Smooth muscle cell (in vitro differentiated cells): ENCODE measurements at regions not wholly inside any gene's neighbourhood (a gene's known extent, or its start where the extent isn't known, plus 50 kb on each side); places are given as distances from the start of the nearest gene placed in this dataset.

Experiments used
- DNase-seq: peaks from one replicate; lab custom pipeline; 2025; ENCODE audit not compliant: unreplicated experiment; lab: John Stamatoyannopoulos, UW
- H2AFZ ChIP-seq: fragments of 200-600 bp; sonication (generic); 2 replicates; pipeline ENCODE4 v1.6.0; 2016; ENCODE audit warnings: antibody characterized with exemption, low read depth, mild to moderate bottlenecking
- H3F3A ChIP-seq: fragments of 200-600 bp; sonication (generic); 2 replicates; pipeline ENCODE4 v1.6.0; 2017; ENCODE audit warnings: antibody characterized with exemption, low read depth
- H3K27ac ChIP-seq: fragments of 200-600 bp; sonication (generic); 2 replicates; pipeline ENCODE4 v1.5.1; 2016; ENCODE audit warnings: low read depth, mild to moderate bottlenecking
- H3K27me3 ChIP-seq: fragments of 200-600 bp; sonication (generic); 2 replicates; pipeline ENCODE4 v1.6.1; 2016; ENCODE audit warnings: low read depth, mild to moderate bottlenecking
- H3K36me3 ChIP-seq: fragments of 200-600 bp; sonication (generic); 2 replicates; pipeline ENCODE4 v1.5.1; 2016; ENCODE audit warnings: low read depth
- H3K4me1 ChIP-seq: fragments of 200-600 bp; sonication (generic); 2 replicates; pipeline ENCODE4 v1.5.1; 2016; ENCODE audit warnings: low read depth
- H3K4me2 ChIP-seq: fragments of 200-600 bp; sonication (generic); 2 replicates; pipeline ENCODE4 v1.6.0; 2016; ENCODE audit warnings: mild to moderate bottlenecking
- H3K4me3 ChIP-seq: fragments of 200-600 bp; sonication (generic); 2 replicates; pipeline ENCODE4 v1.5.1; 2016; ENCODE audit warnings: mild to moderate bottlenecking
- H3K79me2 ChIP-seq: fragments of 200-600 bp; sonication (generic); 2 replicates; pipeline ENCODE4 v1.6.0; 2016; ENCODE audit warnings: low read depth, mild to moderate bottlenecking
- H3K9ac ChIP-seq: fragments of 200-600 bp; sonication (generic); 2 replicates; pipeline ENCODE4 v1.6.0; 2016; ENCODE audit warnings: low read depth
- H3K9me3 ChIP-seq: fragments of 200-600 bp; sonication (generic); replicated peaks from 2 replicates; pipeline ENCODE4 v1.5.1; 2016; ENCODE audit warnings: low read depth
- H4K20me1 ChIP-seq: fragments of 200-600 bp; sonication (generic); 2 replicates; pipeline ENCODE4 v1.6.0; 2016; ENCODE audit warnings: low read depth
- WGBS: methylation state at CpG from one replicate; pipeline ENCODE4 v1.1.7; 2016; ENCODE audit warnings: low lambda C conversion rate; 5-methylcytosine and 5-hydroxymethylcytosine counted together
- TF ChIP-seq, protein P1 (sequence below): fragments of 200-600 bp; sonication (generic); IDR thresholded peaks from 2 replicates; pipeline ENCODE4 v1.5.1; 2017; ENCODE audit warnings: borderline replicate concordance, mild to moderate bottlenecking, antibody characterized with exemption; ENCODE audit not compliant: insufficient read depth, poor library complexity, severe bottlenecking

- no peak overlapping the region for H3K27ac ChIP-seq
- H3K4me3 ChIP-seq = no peak overlapping the region
- no peaks in the 10 kb centered on the region for H3K36me3 ChIP-seq
- no peak overlapping the region for H3K9ac ChIP-seq
- DNase-seq = no peak
- no peak overlapping the region for H2AFZ ChIP-seq
- peaks cover 10% of the 10 kb centered on the region for H3K4me1 ChIP-seq
- H3K27me3 ChIP-seq = no peaks in the 10 kb centered on the region
- H3K9me3 ChIP-seq = no peaks in the 10 kb centered on the region
- H3F3A ChIP-seq = peaks cover 5% of the 10 kb centered on the region
- H4K20me1 ChIP-seq = no peaks in the 10 kb centered on the region
- H3K79me2 ChIP-seq = no peaks in the 10 kb centered on the region
- TF ChIP-seq, protein P1, sequence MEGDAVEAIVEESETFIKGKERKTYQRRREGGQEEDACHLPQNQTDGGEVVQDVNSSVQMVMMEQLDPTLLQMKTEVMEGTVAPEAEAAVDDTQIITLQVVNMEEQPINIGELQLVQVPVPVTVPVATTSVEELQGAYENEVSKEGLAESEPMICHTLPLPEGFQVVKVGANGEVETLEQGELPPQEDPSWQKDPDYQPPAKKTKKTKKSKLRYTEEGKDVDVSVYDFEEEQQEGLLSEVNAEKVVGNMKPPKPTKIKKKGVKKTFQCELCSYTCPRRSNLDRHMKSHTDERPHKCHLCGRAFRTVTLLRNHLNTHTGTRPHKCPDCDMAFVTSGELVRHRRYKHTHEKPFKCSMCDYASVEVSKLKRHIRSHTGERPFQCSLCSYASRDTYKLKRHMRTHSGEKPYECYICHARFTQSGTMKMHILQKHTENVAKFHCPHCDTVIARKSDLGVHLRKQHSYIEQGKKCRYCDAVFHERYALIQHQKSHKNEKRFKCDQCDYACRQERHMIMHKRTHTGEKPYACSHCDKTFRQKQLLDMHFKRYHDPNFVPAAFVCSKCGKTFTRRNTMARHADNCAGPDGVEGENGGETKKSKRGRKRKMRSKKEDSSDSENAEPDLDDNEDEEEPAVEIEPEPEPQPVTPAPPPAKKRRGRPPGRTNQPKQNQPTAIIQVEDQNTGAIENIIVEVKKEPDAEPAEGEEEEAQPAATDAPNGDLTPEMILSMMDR = no peak
- 95% methylated on average over 2 of the region's 2 CpGs for WGBS
- H3K4me2 ChIP-seq = no peak overlapping the region
Measured at GRCh38 chr20:10109641-10110040, 74.9 kb downstream of the ANKEF1 start.

- Histone ChIP-seq H3K36me3 (no peaks in the 10 kb centered on the region), H3K9ac (no peak overlapping the region), H3K4me1 (peaks cover 5% of the 10 kb centered on the region), H3K4me2 (no peak overlapping the region), H3K79me2 (no peaks in the 10 kb centered on the region), H2AFZ (no peak overlapping the region), H3K4me3 (no peak overlapping the region), H3F3A (peaks cover 5% of the 10 kb centered on the region), H3K27me3 (no peaks in the 10 kb centered on the region), H3K9me3 (no peaks in the 10 kb centered on the region), H3K27ac (no peak overlapping the region), H4K20me1 (no peaks in the 10 kb centered on the region)
- TF ChIP-seq, protein P1 = no peak
- no peak for DNase-seq
- 27% methylated on average over 1 of the region's 1 CpG for WGBS
Measured at GRCh38 chr20:10110151-10110550, 75.4 kb downstream of the ANKEF1 start.

- Histone ChIP-seq H3K9me3 (no peaks in the 10 kb centered on the region), H4K20me1 (no peaks in the 10 kb centered on the region), H2AFZ (no peak overlapping the region), H3K4me3 (no peak overlapping the region), H3K4me2 (no peak overlapping the region), H3K4me1 (no peaks in the 10 kb centered on the region), H3K27me3 (no peaks in the 10 kb centered on the region), H3K36me3 (no peaks in the 10 kb centered on the region), H3K27ac (no peak overlapping the region), H3K9ac (no peak overlapping the region), H3F3A (peaks cover 5% of the 10 kb centered on the region), H3K79me2 (no peaks in the 10 kb centered on the region)
- TF ChIP-seq, protein P1 = no peak
- WGBS = 78% methylated on average over 5 of the region's 5 CpGs
- no peak for DNase-seq
Measured at GRCh38 chr20:10111139-10111958, 76.6 kb downstream of the ANKEF1 start.

DNA sequence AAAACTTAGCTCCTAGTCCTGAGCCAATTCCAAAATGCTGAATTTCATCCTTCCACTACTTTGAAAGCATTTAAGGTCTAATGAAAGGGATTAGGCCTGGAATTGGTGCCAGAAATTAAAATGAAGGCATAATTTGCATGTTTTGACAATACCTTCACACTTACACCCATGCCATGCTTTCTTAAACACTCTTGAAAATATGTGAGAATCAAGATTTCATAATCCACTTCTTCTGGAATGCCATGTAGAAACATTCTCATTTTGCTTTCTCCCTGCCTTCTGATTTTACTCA is 77.1 kb downstream of the ANKEF1 start:
- H3K27ac ChIP-seq = no peak overlapping the region
- no peak overlapping the region for H2AFZ ChIP-seq
- no peaks in the 10 kb centered on the region for H3K4me1 ChIP-seq
- H3K9me3 ChIP-seq = no peaks in the 10 kb centered on the region
- H3K36me3 ChIP-seq = no peaks in the 10 kb centered on the region
- TF ChIP-seq, protein P1 = no peak
- no peak overlapping the region for H3K9ac ChIP-seq
- H3K79me2 ChIP-seq = no peaks in the 10 kb centered on the region
- peaks cover 5% of the 10 kb centered on the region for H3F3A ChIP-seq
- no peak overlapping the region for H3K4me3 ChIP-seq
- H4K20me1 ChIP-seq = no peaks in the 10 kb centered on the region
- H3K27me3 ChIP-seq = no peaks in the 10 kb centered on the region
- H3K4me2 ChIP-seq = no peak overlapping the region
- DNase-seq = no peak
